GM18519 (cell line): ENCODE measurements at regions not wholly inside any gene's neighbourhood (a gene's known extent, or its start where the extent isn't known, plus 50 kb on each side); places are given as distances from the start of the nearest gene placed in this dataset.
"Not testable (repeated sequence)": the region's sequence is repeated elsewhere in the genome, so short reads cannot be mapped to it uniquely, and the experiment has no call there.

Source experiments
- ATAC-seq: cut with Tn5 transposase; IDR thresholded peaks from one replicate; pipeline ENCODE4 v1.9.1; 2021; ENCODE audit warnings: mild to moderate bottlenecking, moderate library complexity; ENCODE audit not compliant: unreplicated experiment, low FRiP score

- ATAC-seq: no peak
Measured at GRCh38 chr11:41519696-41520095, 60.2 kb upstream of the LRRC4C start.

GRCh38 chr11:41522391-41522790 lies 62.9 kb upstream of the LRRC4C start:
- ATAC-seq: no peak

- ATAC-seq: no peak
Measured at GRCh38 chr11:41522899-41523672, 63.6 kb upstream of the LRRC4C start.

DNA sequence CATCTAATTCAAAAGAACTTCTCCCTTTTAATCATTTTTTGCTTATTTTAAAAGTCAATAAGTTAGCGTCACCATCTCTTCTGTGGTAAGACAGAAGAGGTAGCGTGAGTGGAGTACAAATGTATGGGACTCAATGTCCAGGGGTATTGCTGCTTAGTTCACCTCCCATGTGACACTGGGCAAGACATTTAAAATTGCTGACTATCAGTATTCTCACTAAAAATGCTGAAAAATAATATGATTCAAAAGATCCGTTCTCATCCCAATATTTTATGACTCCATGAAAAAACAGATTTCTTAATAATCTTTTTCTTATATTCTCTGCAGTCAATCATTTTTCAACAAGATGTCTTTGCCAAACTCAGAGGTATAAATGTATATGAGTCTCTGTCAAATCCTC lies 68.1 kb upstream of the LRRC4C start:
- ATAC-seq: no peak

- no peak for ATAC-seq
Measured at GRCh38 chr11:41532413-41532812, 73.0 kb upstream of the LRRC4C start.

- no peak for ATAC-seq
Measured at GRCh38 chr11:41533761-41534160, 74.3 kb upstream of the LRRC4C start.

DNA sequence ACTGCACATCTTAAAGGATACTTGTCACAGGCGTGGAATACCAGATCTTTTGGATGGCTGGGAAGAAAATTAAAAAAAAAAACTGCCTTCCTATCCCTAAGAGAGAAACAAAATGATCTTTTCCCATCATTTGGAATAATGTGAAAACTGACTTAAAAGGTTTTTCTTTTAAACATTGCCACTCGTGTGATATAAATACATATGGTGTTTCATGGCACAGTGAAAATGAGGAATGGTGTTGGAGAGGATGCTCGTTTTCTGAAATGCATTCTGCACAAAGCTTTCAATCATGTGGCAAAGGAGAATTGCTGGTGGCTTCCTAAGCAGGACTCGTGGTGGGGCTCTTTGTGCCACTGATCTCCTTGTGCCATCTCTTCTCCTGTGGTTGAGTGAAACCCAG lies 74.9 kb upstream of the LRRC4C start:
- no peak for ATAC-seq

- no peak for ATAC-seq
Measured at GRCh38 chr11:41534861-41535260, 75.4 kb upstream of the LRRC4C start.

- ATAC-seq: no peak
Measured at GRCh38 chr11:41536021-41536568, 76.6 kb upstream of the LRRC4C start.

DNA sequence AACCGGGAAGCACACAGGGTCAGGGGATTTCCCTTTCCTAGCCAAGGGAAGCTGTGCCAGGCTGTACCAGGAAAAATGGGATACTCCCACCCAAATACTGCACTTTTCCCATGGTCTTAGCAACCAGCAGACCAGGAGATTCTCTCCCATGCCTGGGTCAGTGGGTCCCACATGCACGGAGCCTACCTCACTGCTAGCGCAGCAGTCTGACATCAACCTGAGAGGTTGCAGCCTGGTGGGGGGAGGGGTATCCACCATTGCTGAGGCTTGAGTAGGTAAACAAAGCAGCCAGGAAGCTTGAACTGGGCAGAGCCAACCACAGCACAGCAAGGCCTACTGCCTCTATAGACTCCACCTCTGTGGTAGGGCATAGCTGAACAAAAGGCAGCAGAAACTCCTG lies 85.5 kb upstream of the LRRC4C start:
- not testable (repeated sequence) for ATAC-seq

DNA sequence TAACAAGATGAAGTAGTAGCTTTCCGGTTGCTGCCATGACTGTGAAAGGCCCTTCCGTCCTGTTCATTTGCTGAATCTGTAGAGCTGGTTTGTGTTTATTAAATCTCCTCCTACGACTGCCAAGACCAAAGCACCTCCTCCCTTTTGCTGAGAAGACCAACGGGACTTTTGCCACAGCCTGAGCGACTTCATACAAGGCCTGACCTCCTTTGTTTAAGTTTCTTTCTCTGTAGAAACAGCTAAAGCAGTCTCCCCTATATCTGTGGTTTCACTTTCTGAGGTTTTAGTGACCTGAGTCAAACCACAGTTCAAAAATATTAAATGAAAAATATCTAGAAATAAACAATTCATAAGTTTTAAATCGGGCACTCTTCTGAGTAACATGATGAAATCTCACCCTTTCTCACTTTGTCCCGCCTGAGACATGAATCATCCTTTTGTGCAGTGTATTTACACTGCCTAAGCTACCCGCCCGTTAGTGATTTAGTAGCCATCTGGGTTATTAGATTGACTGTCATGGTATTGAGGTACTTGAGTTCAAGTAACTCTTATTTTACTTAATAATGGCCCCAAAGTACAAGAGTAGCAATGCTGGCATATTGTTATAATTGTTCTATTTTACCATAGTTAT lies 119.1 kb upstream of the LRRC4C start:
- no peak for ATAC-seq

GRCh38 chr11:41579546-41579945 lies 120.1 kb upstream of the LRRC4C start:
- no peak for ATAC-seq

GRCh38 chr11:41609511-41609910 lies 150.1 kb upstream of the LRRC4C start:
- ATAC-seq: no peak

GRCh38 chr11:41612415-41612814 lies 153.0 kb upstream of the LRRC4C start:
- no peak for ATAC-seq

- no peak for ATAC-seq
Measured at GRCh38 chr11:41613326-41613725, 153.9 kb upstream of the LRRC4C start.

DNA sequence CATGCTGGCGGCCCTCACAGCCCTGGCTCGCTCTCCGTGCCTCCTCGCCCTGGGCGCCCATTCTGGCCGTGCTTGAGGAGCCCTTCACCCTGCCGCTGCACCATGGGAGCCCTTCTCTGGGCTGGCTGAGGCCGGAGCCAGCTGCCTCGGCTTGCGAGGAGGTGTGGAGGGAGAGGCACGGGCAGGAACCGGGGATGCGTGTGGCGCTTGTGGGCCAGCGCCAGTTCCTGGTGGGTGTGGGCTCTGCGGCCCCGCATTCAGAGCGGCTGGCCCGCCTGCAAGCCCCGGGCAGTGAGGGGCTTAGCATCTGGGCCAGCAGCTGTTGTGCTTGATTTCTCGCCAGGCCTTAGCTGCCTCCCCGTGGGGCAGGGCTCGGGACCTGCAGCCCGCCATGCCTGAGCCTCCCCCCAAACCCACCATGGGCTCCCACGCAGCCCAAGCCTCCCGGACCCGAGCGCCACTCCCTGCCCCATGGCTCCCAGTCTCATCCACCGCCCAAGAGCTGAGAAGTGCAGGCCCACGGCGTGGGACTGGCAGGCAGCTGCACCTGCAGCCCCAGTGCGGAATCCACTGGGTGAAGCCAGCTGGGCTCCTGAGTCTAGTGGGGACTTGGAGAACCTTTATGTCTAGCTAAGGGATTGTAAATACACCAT lies 163.4 kb upstream of the LRRC4C start:
- no peak for ATAC-seq

GRCh38 chr11:41659985-41660384 lies 200.5 kb upstream of the LRRC4C start:
- ATAC-seq: no peak

GRCh38 chr11:41660585-41660984 lies 201.1 kb upstream of the LRRC4C start:
- no peak for ATAC-seq

GRCh38 chr11:41665441-41666360 lies 206.2 kb upstream of the LRRC4C start:
- no peak for ATAC-seq

- ATAC-seq: no peak
Measured at GRCh38 chr11:41666951-41667653, 207.7 kb upstream of the LRRC4C start.
